Heart left ventricle (tissue), 13 donors: ENCODE measurements at regions not wholly inside any gene's neighbourhood (a gene's known extent, or its start where the extent isn't known, plus 50 kb on each side); places are given as distances from the start of the nearest gene placed in this dataset.

ENCODE experiments used
- POLR2A ChIP-seq, 2 donors: fragments of 450-650 bp; IDR thresholded peaks; one replicate each; pipeline ENCODE4 v1.6.1; 2017; ENCODE audit warnings: antibody characterized with exemption in 2 of 2, mild to moderate bottlenecking in 2 of 2, moderate library complexity in 2 of 2
- TF ChIP-seq, protein P1 (sequence below), 12 donors: fragments of 200-600 bp; sonication (generic) in 4 of 12; IDR thresholded peaks; one replicate each; pipeline versions ENCODE4 v1.5.0 to v1.8.0; 2018 to 2022; ENCODE audit warnings: antibody characterized with exemption in 12 of 12, mild to moderate bottlenecking in 5 of 12
- donor health status: ischemic (EF 13 %, LVEDD 7.1; RV severe dilation, severe dysfunction).
- donor health status: DM: no; HTN: yes; CAD: no.
- donor health status: DM: no; HTN: no; CAD: no.
- donor health status: ischemic (EF 25% LVEDD 6.9; RV normal size, moderate dysfunction).
- donor health status: ischemic (EF 25% LVEDD 5.7; RV mildly dilated, moderate dysfunction).
- donor health status: ischemic (EF 35%, LVEDD 5.7; RV mildly dilated, moderate dysfunction).
- donor health status: nonischemic (EF 11% LVEDD 7.7; RV severe dilation, severe dysfunction).
- donor health status: DM: yes; HTN: yes; CAD: no.
- donor health status: PGD.
- donor health status: ischemic (EF 29% LVEDD 5.4; RV normal size, mild dysfunction).
- donor health status: nonischemic (EF 23%, LVEDD 6.1; RV moderate dilation, normal function).

DNA sequence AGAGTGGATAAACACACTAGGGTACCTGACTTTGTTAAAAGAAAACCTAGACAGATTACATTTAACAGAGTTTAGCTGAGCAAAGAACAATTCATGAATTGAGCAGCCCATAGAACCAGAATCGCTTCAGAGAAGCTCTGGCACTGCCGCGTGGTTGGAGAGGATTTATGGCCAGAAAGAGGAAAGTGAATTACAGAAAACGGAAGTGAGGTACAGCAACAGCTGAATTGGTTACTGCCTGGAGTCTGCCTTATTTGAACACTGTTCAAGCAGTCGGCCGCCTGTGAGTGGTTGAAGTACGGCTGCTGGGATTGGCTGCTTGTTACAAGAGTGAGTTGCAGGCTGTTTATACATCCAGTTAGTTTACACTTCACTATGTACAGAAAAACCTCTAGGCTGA lies 253.8 kb upstream of the CDYL start:
- TF ChIP-seq, protein P1, sequence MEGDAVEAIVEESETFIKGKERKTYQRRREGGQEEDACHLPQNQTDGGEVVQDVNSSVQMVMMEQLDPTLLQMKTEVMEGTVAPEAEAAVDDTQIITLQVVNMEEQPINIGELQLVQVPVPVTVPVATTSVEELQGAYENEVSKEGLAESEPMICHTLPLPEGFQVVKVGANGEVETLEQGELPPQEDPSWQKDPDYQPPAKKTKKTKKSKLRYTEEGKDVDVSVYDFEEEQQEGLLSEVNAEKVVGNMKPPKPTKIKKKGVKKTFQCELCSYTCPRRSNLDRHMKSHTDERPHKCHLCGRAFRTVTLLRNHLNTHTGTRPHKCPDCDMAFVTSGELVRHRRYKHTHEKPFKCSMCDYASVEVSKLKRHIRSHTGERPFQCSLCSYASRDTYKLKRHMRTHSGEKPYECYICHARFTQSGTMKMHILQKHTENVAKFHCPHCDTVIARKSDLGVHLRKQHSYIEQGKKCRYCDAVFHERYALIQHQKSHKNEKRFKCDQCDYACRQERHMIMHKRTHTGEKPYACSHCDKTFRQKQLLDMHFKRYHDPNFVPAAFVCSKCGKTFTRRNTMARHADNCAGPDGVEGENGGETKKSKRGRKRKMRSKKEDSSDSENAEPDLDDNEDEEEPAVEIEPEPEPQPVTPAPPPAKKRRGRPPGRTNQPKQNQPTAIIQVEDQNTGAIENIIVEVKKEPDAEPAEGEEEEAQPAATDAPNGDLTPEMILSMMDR (IDR thresholded peaks at IDR 0.05): no peak
- no peak for TF ChIP-seq POLR2A (IDR thresholded peaks at IDR 0.05)
